ENCODE measurements at regions not wholly inside any gene's neighbourhood (a gene's known extent, or its start where the extent isn't known, plus 50 kb on each side); places are given as distances from the start of the nearest gene placed in this dataset.

DNA sequence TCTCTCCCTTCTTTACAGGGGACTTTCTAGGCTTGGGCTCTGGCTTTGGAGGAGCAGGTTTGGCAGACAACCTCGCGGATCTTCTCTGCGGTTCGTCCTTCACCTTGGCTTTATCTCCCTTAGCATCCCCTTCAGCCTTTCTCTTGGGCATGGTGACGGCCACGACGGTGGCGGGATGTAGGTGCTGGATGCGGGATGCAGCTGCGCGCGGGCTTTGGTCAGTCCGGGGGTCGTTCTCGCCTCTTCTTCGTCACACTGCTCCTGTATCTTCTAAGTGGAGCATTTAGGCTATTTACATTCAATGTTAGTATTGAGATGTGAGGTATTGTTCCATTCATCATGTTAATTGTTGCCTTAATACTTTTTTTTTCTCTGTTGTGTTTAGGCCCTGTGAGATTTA is 217.2 kb upstream of the STXBP6 start:
- H3K9ac ChIP-seq (ENCODE audit: low read length in 3 of 3), result no peak overlapping the region
- DNase-seq (no peak), FAIRE-seq (no peak)
- no peaks in the 10 kb centered on the region for H3K36me3 ChIP-seq (ENCODE audit: control insufficient read depth in 2 of 3, insufficient read depth in 3 of 3, low read length in 3 of 3)
- intact Hi-C loops (cut with DNase I), result no loop called here
- no peak overlapping the region for H3K27ac ChIP-seq (ENCODE audit: low read depth in 2 of 2, low read length in 2 of 2)
- no peak overlapping the region for H3K4me3 ChIP-seq (ENCODE audit: low read length in 3 of 3)
- H3K4me1 ChIP-seq (ENCODE audit: control insufficient read depth in 2 of 3, insufficient read depth in 2 of 3, low read depth in 1 of 3, low read length in 3 of 3), result no peaks in the 10 kb centered on the region
- TF ChIP-seq, protein P1, sequence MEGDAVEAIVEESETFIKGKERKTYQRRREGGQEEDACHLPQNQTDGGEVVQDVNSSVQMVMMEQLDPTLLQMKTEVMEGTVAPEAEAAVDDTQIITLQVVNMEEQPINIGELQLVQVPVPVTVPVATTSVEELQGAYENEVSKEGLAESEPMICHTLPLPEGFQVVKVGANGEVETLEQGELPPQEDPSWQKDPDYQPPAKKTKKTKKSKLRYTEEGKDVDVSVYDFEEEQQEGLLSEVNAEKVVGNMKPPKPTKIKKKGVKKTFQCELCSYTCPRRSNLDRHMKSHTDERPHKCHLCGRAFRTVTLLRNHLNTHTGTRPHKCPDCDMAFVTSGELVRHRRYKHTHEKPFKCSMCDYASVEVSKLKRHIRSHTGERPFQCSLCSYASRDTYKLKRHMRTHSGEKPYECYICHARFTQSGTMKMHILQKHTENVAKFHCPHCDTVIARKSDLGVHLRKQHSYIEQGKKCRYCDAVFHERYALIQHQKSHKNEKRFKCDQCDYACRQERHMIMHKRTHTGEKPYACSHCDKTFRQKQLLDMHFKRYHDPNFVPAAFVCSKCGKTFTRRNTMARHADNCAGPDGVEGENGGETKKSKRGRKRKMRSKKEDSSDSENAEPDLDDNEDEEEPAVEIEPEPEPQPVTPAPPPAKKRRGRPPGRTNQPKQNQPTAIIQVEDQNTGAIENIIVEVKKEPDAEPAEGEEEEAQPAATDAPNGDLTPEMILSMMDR (IDR thresholded peaks at IDR 0.05; ENCODE audit: borderline replicate concordance, extremely low read depth, insufficient read depth), result no peak
- H3K9me3 ChIP-seq (ENCODE audit: control insufficient read depth in 2 of 3, insufficient read depth in 1 of 3, low read length in 3 of 3), result no peaks in the 10 kb centered on the region
- H3K27me3 ChIP-seq (ENCODE audit: control insufficient read depth, insufficient read depth, low read length), result no peaks in the 10 kb centered on the region

DNA sequence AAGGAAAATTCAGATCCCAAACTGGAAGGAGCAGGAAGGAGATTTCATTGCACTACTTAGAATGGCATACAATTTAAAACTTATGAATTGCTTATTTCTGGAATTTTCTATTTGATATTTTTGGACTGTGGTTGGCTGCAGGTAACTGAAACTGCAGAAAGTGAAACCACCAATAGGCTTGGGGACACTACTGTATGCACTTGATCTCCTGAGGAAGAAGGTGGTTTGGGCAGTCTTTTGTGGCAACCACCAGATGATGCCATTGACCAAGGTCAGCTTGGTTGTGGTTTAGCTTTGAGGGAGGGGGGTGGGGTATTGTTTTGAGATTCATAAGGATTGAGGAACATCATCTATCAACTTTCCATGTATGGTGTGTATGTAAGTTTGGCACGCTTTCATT is 209.5 kb upstream of the STXBP6 start:
- Histone ChIP-seq H3K9me3 (ENCODE audit: control insufficient read depth in 2 of 3, insufficient read depth in 1 of 3, low read length in 3 of 3) (no peaks in the 10 kb centered on the region), H3K27me3 (ENCODE audit: control insufficient read depth, insufficient read depth, low read length) (no peaks in the 10 kb centered on the region), H3K4me1 (ENCODE audit: control insufficient read depth in 2 of 3, insufficient read depth in 2 of 3, low read depth in 1 of 3, low read length in 3 of 3) (no peaks in the 10 kb centered on the region), H3K9ac (ENCODE audit: low read length in 3 of 3) (no peak overlapping the region), H3K36me3 (ENCODE audit: control insufficient read depth in 2 of 3, insufficient read depth in 3 of 3, low read length in 3 of 3) (no peaks in the 10 kb centered on the region), H3K27ac (ENCODE audit: low read depth in 2 of 2, low read length in 2 of 2) (no peak overlapping the region), H3K4me3 (ENCODE audit: low read length in 3 of 3) (no peak overlapping the region)
- DNase-seq (no peak), FAIRE-seq (no peak)
- TF ChIP-seq, protein P1 (IDR thresholded peaks at IDR 0.05; ENCODE audit: borderline replicate concordance, extremely low read depth, insufficient read depth), result no peak
- intact Hi-C loops (cut with DNase I), result loop anchor here (10.0 kb wide), 1 partner anchor 255 kb away; no protein-coding TSS in a partner anchor

DNA sequence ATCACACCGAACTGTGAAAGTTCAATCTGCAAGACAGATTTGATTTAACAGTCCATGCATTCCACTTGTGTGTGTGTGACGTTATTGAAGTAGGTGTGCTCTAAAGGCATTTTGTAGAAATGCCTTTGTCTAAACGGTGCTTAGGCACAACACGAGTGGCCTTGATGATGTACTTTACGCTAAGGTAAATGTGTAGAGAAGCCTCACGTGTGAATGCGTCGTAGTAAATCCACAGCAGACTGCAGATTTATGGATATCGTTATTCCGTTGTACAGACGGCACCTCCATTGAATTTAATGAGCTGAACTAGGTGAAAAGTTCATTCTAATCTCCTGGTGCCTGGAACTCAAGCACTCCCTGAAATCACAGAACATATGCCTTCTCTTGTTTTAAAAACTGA is 202.8 kb upstream of the STXBP6 start:
- no peaks in the 10 kb centered on the region for H3K4me1 ChIP-seq (ENCODE audit: control insufficient read depth in 2 of 3, insufficient read depth in 2 of 3, low read depth in 1 of 3, low read length in 3 of 3)
- no peak for FAIRE-seq

More for the DNA sequence above, 202.8 kb upstream of the STXBP6 start:
- Histone ChIP-seq H3K27me3 (ENCODE audit: control insufficient read depth, insufficient read depth, low read length) (no peaks in the 10 kb centered on the region), H3K9ac (ENCODE audit: low read length in 3 of 3) (no peak overlapping the region), H3K9me3 (ENCODE audit: control insufficient read depth in 2 of 3, insufficient read depth in 1 of 3, low read length in 3 of 3) (no peaks in the 10 kb centered on the region), H3K36me3 (ENCODE audit: control insufficient read depth in 2 of 3, insufficient read depth in 3 of 3, low read length in 3 of 3) (no peaks in the 10 kb centered on the region), H3K4me3 (ENCODE audit: low read length in 3 of 3) (no peak overlapping the region), H3K27ac (ENCODE audit: low read depth in 2 of 2, low read length in 2 of 2) (no peak overlapping the region)
- DNase-seq, result peak in 2 of 5 donors; percentile 11 to 48
- TF ChIP-seq, protein P1 (IDR thresholded peaks at IDR 0.05; ENCODE audit: borderline replicate concordance, extremely low read depth, insufficient read depth), result no peak
- intact Hi-C loops (cut with DNase I), result loop anchor here (10.0 kb wide), 1 partner anchor 248 kb away; no protein-coding TSS in a partner anchor
